GM10266 (cell line): ENCODE measurements at regions not wholly inside any gene's neighbourhood (a gene's known extent, or its start where the extent isn't known, plus 50 kb on each side); places are given as distances from the start of the nearest gene placed in this dataset.

ENCODE experiments used
- DNase-seq: peaks from one replicate; pipeline ENCODE4 v3.0.0; 2012; ENCODE audit errors: extremely low spot score
- TF ChIP-seq, protein P1 (sequence below): IDR thresholded peaks from 2 replicates; pipeline ENCODE4 v1.5.1; 2012; ENCODE audit warnings: mild to moderate bottlenecking, low read depth; ENCODE audit not compliant: control insufficient read depth, insufficient read depth; ENCODE audit errors: missing control alignments

GRCh38 chr12:86521870-86522269 is 265.7 kb upstream of the MGAT4C start:
- TF ChIP-seq, protein P1, sequence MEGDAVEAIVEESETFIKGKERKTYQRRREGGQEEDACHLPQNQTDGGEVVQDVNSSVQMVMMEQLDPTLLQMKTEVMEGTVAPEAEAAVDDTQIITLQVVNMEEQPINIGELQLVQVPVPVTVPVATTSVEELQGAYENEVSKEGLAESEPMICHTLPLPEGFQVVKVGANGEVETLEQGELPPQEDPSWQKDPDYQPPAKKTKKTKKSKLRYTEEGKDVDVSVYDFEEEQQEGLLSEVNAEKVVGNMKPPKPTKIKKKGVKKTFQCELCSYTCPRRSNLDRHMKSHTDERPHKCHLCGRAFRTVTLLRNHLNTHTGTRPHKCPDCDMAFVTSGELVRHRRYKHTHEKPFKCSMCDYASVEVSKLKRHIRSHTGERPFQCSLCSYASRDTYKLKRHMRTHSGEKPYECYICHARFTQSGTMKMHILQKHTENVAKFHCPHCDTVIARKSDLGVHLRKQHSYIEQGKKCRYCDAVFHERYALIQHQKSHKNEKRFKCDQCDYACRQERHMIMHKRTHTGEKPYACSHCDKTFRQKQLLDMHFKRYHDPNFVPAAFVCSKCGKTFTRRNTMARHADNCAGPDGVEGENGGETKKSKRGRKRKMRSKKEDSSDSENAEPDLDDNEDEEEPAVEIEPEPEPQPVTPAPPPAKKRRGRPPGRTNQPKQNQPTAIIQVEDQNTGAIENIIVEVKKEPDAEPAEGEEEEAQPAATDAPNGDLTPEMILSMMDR = no peak
- DNase-seq = no peak

- DNase-seq = no peak
- TF ChIP-seq, protein P1 = no peak
These were observed 257.0 kb upstream of the MGAT4C start for GRCh38 chr12:86513226-86513625.

GRCh38 chr12:86496595-86496994 is 240.4 kb upstream of the MGAT4C start:
- TF ChIP-seq, protein P1 = no peak
- DNase-seq = no peak

DNA sequence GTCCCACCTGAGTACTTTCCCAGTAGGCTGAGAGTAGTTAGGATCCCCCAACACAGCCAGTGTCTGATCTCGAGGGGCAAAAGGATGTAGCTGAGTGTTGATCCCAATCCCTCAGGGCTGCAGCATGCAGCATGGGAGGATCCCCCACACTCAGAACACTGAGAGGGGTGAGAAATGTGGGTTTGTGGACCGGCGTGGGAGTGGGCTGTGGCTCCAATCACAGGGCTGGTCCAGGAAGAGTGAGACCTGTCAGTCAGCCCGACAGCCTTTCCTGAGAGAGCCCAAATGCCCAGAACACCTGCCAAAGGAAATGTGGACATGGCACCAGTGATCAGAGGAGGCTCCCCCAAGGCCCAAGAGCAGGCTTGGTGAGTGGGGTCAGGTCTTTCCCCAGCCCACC is 228.3 kb upstream of the MGAT4C start:
- TF ChIP-seq, protein P1 = no peak
- no peak for DNase-seq

GRCh38 chr12:86473231-86473630 is 217.0 kb upstream of the MGAT4C start:
- TF ChIP-seq, protein P1 = no peak
- DNase-seq = no peak

DNA sequence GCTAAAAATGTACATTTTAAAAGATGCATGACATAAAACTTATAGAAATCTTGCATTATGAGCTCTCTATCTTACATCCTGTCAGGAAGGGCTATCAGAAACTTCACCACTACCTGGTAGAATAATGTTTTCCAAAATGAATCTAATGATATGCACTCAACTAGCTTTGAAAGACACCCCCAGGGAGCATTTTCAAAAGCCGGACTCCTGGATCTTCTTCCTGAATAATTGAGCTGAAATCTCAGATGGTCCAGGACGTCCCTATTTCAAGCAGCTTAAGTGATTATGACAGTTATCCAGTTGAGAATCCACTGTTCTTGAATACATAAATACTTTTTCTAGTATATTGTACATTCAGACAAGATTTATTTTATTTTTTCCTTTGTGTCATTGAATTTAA is 200.6 kb upstream of the MGAT4C start:
- no peak for DNase-seq
- TF ChIP-seq, protein P1 = no peak

DNA sequence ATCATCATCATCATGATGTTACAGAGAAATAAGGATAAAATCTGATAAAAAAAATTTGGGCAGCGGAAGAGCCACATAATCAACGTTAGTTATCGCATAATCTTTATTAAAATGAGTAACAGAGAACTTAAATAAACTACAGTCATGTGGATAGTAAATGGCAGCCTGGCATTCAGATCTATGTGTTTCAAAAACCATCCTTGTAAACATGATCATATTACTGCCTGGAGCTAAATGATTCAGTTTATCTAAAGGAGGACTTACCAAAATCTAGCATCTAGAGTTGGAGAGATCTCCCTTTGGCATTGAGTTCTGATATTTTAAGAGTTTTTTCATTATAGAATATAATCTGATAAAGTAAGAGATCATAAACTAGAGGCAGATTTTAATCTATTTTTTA is 200.1 kb upstream of the MGAT4C start:
- TF ChIP-seq, protein P1 = no peak
- no peak for DNase-seq
